Mucosa of stomach (tissue), 1 donor: ENCODE measurements at regions not wholly inside any gene's neighbourhood (a gene's known extent, or its start where the extent isn't known, plus 50 kb on each side); places are given as distances from the start of the nearest gene placed in this dataset.

ENCODE experiments used
- H3K27me3 ChIP-seq: one replicate; pipeline ENCODE4 v1.7.0; 2013; ENCODE audit warnings: mild to moderate bottlenecking, low read length; ENCODE audit not compliant: control insufficient read depth, insufficient read depth
- H3K36me3 ChIP-seq: one replicate; pipeline ENCODE4 v1.7.0; 2013; ENCODE audit warnings: low read length; ENCODE audit not compliant: control insufficient read depth, insufficient read depth
- H3K4me1 ChIP-seq: one replicate; pipeline ENCODE4 v1.7.0; 2013; ENCODE audit warnings: mild to moderate bottlenecking, low read length; ENCODE audit not compliant: control insufficient read depth, insufficient read depth
- H3K4me3 ChIP-seq: one replicate; pipeline ENCODE4 v1.7.0; 2013; ENCODE audit warnings: low read length
- H3K9ac ChIP-seq: one replicate; pipeline ENCODE4 v1.7.0; 2013; ENCODE audit warnings: mild to moderate bottlenecking, low read length, moderate library complexity
- H3K9me3 ChIP-seq: one replicate; pipeline ENCODE4 v1.7.0; 2013; ENCODE audit warnings: mild to moderate bottlenecking, low read length, moderate library complexity; ENCODE audit not compliant: control insufficient read depth
- donor health status: Pancreatic carcinoma.

- Histone ChIP-seq H3K9me3 (no peaks in the 10 kb centered on the region), H3K4me1 (peaks cover 13% of the 10 kb centered on the region), H3K27me3 (no peaks in the 10 kb centered on the region), H3K36me3 (no peaks in the 10 kb centered on the region), H3K4me3 (no peak overlapping the region), H3K9ac (no peak overlapping the region)
Measured at GRCh38 chr6:14968056-14968637, 277.7 kb upstream of the JARID2 start.

DNA sequence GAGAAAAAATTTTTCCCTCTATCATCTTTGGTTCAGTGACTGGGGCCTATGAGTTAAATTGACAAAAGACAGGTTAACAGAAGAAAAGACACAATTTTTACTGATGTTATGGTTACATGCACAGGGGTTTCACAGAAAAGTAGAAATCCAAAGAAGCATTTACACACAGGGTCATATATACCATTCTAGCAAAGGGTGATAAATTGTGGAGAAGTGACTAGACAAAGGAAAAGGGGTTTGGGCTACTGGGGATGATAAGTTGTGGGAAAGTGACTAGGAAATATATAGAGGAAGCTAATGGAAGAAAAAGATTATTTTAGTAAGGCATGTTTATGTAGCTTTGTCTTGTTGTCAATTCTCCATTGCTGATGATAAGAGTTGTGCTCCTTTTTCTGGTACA is 276.7 kb upstream of the JARID2 start:
- H3K4me3 ChIP-seq = no peak overlapping the region
- no peaks in the 10 kb centered on the region for H3K36me3 ChIP-seq
- no peaks in the 10 kb centered on the region for H3K9me3 ChIP-seq
- peaks cover 13% of the 10 kb centered on the region for H3K4me1 ChIP-seq
- no peak overlapping the region for H3K9ac ChIP-seq
- no peaks in the 10 kb centered on the region for H3K27me3 ChIP-seq

DNA sequence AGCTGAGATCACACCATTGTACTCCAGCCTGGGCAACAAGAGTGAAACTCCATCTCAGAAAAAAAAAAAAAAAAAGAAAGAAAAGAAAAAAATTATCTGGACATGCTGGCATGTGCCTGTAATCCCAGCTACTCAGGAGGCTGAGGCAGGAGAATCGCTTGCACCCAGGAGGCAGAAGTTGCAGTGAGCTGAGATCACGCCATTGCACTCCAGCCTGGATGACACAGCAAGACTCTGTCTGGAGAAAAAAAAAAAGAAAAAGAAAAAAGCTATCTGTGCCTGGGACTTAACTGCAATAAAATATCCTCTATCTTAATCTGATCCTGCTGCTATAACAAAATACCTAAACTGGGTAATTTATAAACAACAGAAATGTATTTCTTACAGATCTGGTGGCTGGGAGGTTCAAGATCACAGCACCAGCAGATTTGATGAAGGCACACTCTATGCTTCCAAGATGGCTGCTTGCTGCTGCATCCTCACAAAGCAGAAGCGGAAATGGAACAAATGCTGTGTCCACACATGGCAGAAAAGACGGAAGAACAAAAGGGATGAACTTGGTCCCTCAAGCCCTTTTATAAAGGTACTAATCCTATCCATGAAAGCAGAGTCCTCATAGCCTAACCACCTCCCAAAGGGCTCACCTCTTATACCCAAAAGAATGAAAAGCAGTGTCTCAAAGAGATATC is 273.3 kb upstream of the JARID2 start:
- H3K27me3 ChIP-seq = no peaks in the 10 kb centered on the region

DNA sequence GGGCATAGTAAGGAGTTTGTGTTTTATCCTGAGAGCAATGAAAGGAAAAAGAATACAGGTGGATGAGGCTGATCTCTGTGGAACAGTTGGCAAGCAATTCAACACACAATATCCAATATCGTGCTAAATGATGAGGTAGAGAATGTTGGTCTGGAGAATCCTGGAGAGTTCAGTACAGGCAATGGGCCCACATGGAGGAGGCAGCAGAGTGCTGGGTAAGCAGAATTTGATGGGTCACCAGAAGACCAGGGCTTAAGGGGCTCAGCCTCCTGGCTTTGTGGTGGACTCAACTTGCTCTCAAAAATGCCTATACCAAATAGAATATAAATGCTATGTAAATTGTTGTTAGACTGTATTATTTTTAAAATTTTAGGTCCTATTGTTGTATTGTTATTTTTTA is 271.5 kb upstream of the JARID2 start:
- Histone ChIP-seq H3K27me3 (no peaks in the 10 kb centered on the region), H3K9me3 (no peaks in the 10 kb centered on the region), H3K36me3 (no peaks in the 10 kb centered on the region), H3K4me1 (peaks cover 8% of the 10 kb centered on the region), H3K4me3 (no peak overlapping the region), H3K9ac (no peak overlapping the region)

More for the DNA sequence above, 273.3 kb upstream of the JARID2 start:
- Histone ChIP-seq H3K4me3 (no peak overlapping the region), H3K9me3 (no peaks in the 10 kb centered on the region), H3K9ac (no peak overlapping the region), H3K4me1 (peaks cover 15% of the 10 kb centered on the region), H3K36me3 (no peaks in the 10 kb centered on the region)

- Histone ChIP-seq H3K9ac (no peak overlapping the region), H3K4me1 (peaks cover 8% of the 10 kb centered on the region), H3K4me3 (no peak overlapping the region), H3K9me3 (no peaks in the 10 kb centered on the region), H3K27me3 (no peaks in the 10 kb centered on the region), H3K36me3 (no peaks in the 10 kb centered on the region)
Measured at GRCh38 chr6:14974792-14975470, 270.9 kb upstream of the JARID2 start.

GRCh38 chr6:14975471-14975817 is 270.4 kb upstream of the JARID2 start:
- Histone ChIP-seq H3K27me3 (no peaks in the 10 kb centered on the region), H3K36me3 (no peaks in the 10 kb centered on the region), H3K4me3 (no peak overlapping the region), H3K9ac (no peak overlapping the region), H3K9me3 (no peaks in the 10 kb centered on the region), H3K4me1 (peaks cover 8% of the 10 kb centered on the region)

GRCh38 chr6:14977747-14978382 is 268.0 kb upstream of the JARID2 start:
- Histone ChIP-seq H3K27me3 (no peaks in the 10 kb centered on the region), H3K4me3 (no peak overlapping the region), H3K4me1 (peaks cover 8% of the 10 kb centered on the region), H3K9ac (no peak overlapping the region), H3K36me3 (no peaks in the 10 kb centered on the region), H3K9me3 (no peaks in the 10 kb centered on the region)

- no peak overlapping the region for H3K9ac ChIP-seq
- H3K4me1 ChIP-seq = peaks cover 17% of the 10 kb centered on the region
- H3K4me3 ChIP-seq = no peak overlapping the region
- H3K27me3 ChIP-seq = no peaks in the 10 kb centered on the region
- no peaks in the 10 kb centered on the region for H3K9me3 ChIP-seq
- no peaks in the 10 kb centered on the region for H3K36me3 ChIP-seq
Measured at GRCh38 chr6:14981960-14982359, 263.9 kb upstream of the JARID2 start.

GRCh38 chr6:14983599-14984518 is 262.0 kb upstream of the JARID2 start:
- Histone ChIP-seq H3K4me1 (peaks cover 17% of the 10 kb centered on the region), H3K9ac (no peak overlapping the region), H3K36me3 (no peaks in the 10 kb centered on the region), H3K9me3 (no peaks in the 10 kb centered on the region), H3K27me3 (no peaks in the 10 kb centered on the region), H3K4me3 (no peak overlapping the region)

DNA sequence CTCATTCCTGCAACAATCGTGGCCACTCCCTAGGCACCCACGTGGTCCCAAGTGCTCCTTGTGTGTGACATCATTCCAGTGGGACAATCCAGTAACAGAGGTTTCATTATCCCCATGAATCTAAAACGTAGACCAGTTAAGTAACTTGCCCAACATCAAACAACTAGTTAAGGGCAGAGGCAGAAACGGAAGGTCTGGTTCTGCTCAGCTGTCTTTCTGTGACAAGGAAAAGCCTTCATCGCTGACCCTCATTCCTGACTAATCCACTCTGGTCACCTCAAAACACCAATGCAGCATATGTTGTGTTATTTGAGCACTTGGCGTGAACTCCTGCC is 261.4 kb upstream of the JARID2 start:
- no peak overlapping the region for H3K9ac ChIP-seq
- no peaks in the 10 kb centered on the region for H3K9me3 ChIP-seq
- no peaks in the 10 kb centered on the region for H3K36me3 ChIP-seq
- H3K27me3 ChIP-seq = no peaks in the 10 kb centered on the region
- peaks cover 17% of the 10 kb centered on the region for H3K4me1 ChIP-seq
- H3K4me3 ChIP-seq = no peak overlapping the region

- Histone ChIP-seq H3K4me1 (peaks cover 17% of the 10 kb centered on the region), H3K9me3 (no peaks in the 10 kb centered on the region), H3K36me3 (no peaks in the 10 kb centered on the region), H3K27me3 (no peaks in the 10 kb centered on the region), H3K4me3 (no peak overlapping the region), H3K9ac (no peak overlapping the region)
Measured at GRCh38 chr6:14985366-14985765, 260.5 kb upstream of the JARID2 start.
